GM12878 (cell line): ENCODE measurements at regions not wholly inside any gene's neighbourhood (a gene's known extent, or its start where the extent isn't known, plus 50 kb on each side); places are given as distances from the start of the nearest gene placed in this dataset.
"Not testable (repeated sequence)": the region's sequence is repeated elsewhere in the genome, so short reads cannot be mapped to it uniquely, and the experiment has no call there.

Source experiments
- ATAC-seq: fragments of 200-7000 bp; cut with Tn5 transposase; 3 replicates; pipeline ENCODE4 v1.9.1; 2020; ENCODE audit warnings: mild to moderate bottlenecking, moderate library complexity
- BruUV-seq: library from RNA; stranded (reverse); fragments of 400-500 nt; replicated peaks from 2 replicates; lab custom pipeline; 2021; lab: Mats Ljungman, UMichigan
- CTCF ChIA-PET: fragments of 300-600 bp; sonication (Branson Sonifier 250); formaldehyde crosslinking; extraction: SDS; loops from one replicate; lab custom pipeline; 2021; ENCODE audit warnings: inconsistent platforms; lab: Yijun Ruan, JAX
- POLR2A ChIA-PET: fragments of 350-600 bp; formaldehyde crosslinking; extraction: SDS; loops from one replicate; lab custom pipeline; 2021; ENCODE audit warnings: inconsistent platforms; lab: Charles Lee
- RAD21 ChIA-PET: fragments of 300-600 bp; sonication (Branson Sonifier 250); formaldehyde crosslinking; loops from one replicate; lab custom pipeline; 2023; ENCODE audit warnings: antibody characterized with exemption; ENCODE audit not compliant: unreplicated experiment; lab: Charles Lee
- SMC1A ChIA-PET: fragments of 300-600 bp; sonication (Branson Sonifier 250); formaldehyde crosslinking; loops from one replicate; lab custom pipeline; 2023; ENCODE audit not compliant: unreplicated experiment, uncharacterized antibody; lab: Charles Lee
- DNase-seq: peaks from one replicate; pipeline ENCODE4 v3.0.0-alpha.2; 2011; ENCODE audit warnings: low read depth, low spot score
- FAIRE-seq: peaks from 3 replicates; lab custom pipeline; 2011; peaks lifted over from hg19 to GRCh38; lab: Jason Lieb, UNC
- H2AFZ ChIP-seq: 2 replicates; pipeline ENCODE4 v1.6.0; 2011; ENCODE audit warnings: low read depth, low read length, control low read depth; ENCODE audit not compliant: control insufficient read depth
- H3K27ac ChIP-seq: 2 replicates; pipeline ENCODE4 v1.5.1; 2011; ENCODE audit warnings: control low read depth; ENCODE audit not compliant: control insufficient read depth, insufficient read depth
- H3K27me3 ChIP-seq, 2 experiments: replicated peaks in 1 of 2; 2 replicates each; pipeline versions ENCODE4 v1.6.0 to v1.6.1; 2011; ENCODE audit warnings: low read length in 1 of 2; ENCODE audit not compliant: control insufficient read depth in 2 of 2, insufficient read depth in 2 of 2
- H3K36me3 ChIP-seq, 2 experiments: 2 replicates each; pipeline ENCODE4 v1.5.1; 2011; ENCODE audit warnings: low read length in 1 of 2; ENCODE audit not compliant: control insufficient read depth in 2 of 2, insufficient read depth in 2 of 2
- H3K4me1 ChIP-seq: 2 replicates; pipeline ENCODE4 v1.6.1; 2011; ENCODE audit warnings: mild to moderate bottlenecking, low read length, moderate library complexity, mixed read lengths; ENCODE audit not compliant: control insufficient read depth, insufficient read depth
- H3K4me2 ChIP-seq: 2 replicates; pipeline ENCODE4 v1.6.0; 2011; ENCODE audit warnings: control low read depth; ENCODE audit not compliant: control insufficient read depth, insufficient read depth
- H3K4me3 ChIP-seq: fragments of 200-600 bp; sonication (generic); 2 replicates; pipeline ENCODE4 v1.5.1; 2016
- H3K79me2 ChIP-seq: 2 replicates; pipeline ENCODE4 v1.6.0; 2011; ENCODE audit warnings: low read length; ENCODE audit not compliant: control insufficient read depth, insufficient read depth
- H3K9ac ChIP-seq: 2 replicates; pipeline ENCODE4 v1.8.0; 2011; ENCODE audit warnings: low read length, control low read depth, mixed read lengths; ENCODE audit not compliant: control insufficient read depth, insufficient read depth
- H3K9me3 ChIP-seq: replicated peaks from 3 replicates; pipeline ENCODE4 v1.5.1; 2011; ENCODE audit warnings: mild to moderate bottlenecking, low read length; ENCODE audit not compliant: control insufficient read depth, insufficient read depth
- H4K20me1 ChIP-seq: 2 replicates; pipeline ENCODE4 v1.6.0; 2011; ENCODE audit not compliant: control insufficient read depth, insufficient read depth
- TAF1 ChIP-seq: IDR thresholded peaks from 2 replicates; pipeline ENCODE4 v1.6.1; 2011; ENCODE audit warnings: mild to moderate bottlenecking, low read depth, low read length, borderline replicate concordance
- ZNF217 ChIP-seq: fragments of 450-650 bp; IDR thresholded peaks from 2 replicates; pipeline ENCODE4 v1.6.1; 2017; ENCODE audit warnings: antibody characterized with exemption, mild to moderate bottlenecking
- ZNF24 ChIP-seq: fragments of 450-650 bp; IDR thresholded peaks from 2 replicates; pipeline ENCODE4 v1.6.1; 2017; ENCODE audit warnings: antibody characterized with exemption, mild to moderate bottlenecking
- WGBS: methylation state at CpG from one replicate; pipeline ENCODE4 v1.1.6; 2016; ENCODE audit warnings: low lambda C conversion rate; ENCODE audit not compliant: insufficient replicate concordance, insufficient coverage; ENCODE audit errors: missing lambda C conversion rate; 5-methylcytosine and 5-hydroxymethylcytosine counted together
- in situ Hi-C: fragments of 300-500 bp; cut with MboI; formaldehyde crosslinking; loops from 9 replicates; pipeline ENCODE4 v1.14.3; 2018; ENCODE audit warnings: mixed read lengths
- intact Hi-C: fragments of 100-400 bp; cut with micrococcal nuclease; formaldehyde crosslinking; loops from one replicate; pipeline ENCODE4 v1.14.2; 2022; ENCODE audit not compliant: unreplicated experiment
- TF ChIP-seq, protein P1 (sequence below): IDR thresholded peaks from 2 replicates; pipeline ENCODE4 v1.6.1; 2012; ENCODE audit warnings: mild to moderate bottlenecking, low read depth, low read length

DNA sequence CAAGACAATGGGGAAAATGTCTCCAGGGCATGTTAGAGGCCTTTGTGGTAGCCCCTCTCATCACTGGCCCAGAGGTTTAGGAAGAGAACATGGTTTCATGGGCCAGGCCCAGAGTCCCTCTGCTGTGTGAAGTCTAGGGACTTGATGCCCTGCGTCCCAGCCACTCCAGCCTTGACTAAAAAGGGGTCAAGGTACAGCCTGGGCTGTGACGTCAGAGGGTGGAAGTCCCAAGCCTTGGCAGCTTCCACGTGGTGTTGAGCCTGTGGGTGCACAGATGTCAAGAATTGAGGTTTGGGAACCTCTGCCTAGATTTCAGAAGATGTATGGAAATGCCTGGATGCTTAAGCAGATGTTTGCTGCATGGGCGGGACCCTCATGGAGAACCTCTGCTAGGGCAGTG lies 485.5 kb downstream of the PRR16 start:
- H3K27me3 ChIP-seq, H3K9me3 ChIP-seq, SMC1A ChIA-PET, H3K4me1 ChIP-seq, H4K20me1 ChIP-seq, POLR2A ChIA-PET, H3K4me2 ChIP-seq, H3K27ac ChIP-seq, H3K79me2 ChIP-seq, intact Hi-C loops, DNase-seq, H2AFZ ChIP-seq, H3K9ac ChIP-seq, H3K4me3 ChIP-seq, ATAC-seq, CTCF ChIA-PET, FAIRE-seq, H3K36me3 ChIP-seq, BruUV-seq, RAD21 ChIA-PET, in situ Hi-C loops: not testable (repeated sequence)
- 8% methylated on average over 4 of the region's 4 CpGs for WGBS

DNA sequence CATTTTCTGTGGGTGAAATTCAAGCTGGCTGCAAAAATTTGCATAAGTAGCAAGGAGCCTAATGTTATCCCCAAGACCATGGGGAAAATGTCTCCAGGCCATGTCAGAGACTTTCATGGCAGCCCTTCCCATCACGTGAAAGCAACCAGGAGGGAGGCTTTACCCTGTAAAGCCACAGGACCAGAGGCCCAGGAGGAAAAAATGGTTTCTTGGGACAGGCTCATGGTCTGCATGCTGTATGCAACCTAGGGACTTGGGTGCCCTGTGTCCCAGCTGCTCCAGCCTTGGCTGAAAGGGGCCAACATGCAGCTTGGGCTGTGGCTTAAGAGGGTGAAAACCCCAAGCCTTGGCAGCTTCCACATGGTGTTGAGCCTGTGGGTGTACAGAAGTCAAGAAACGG lies 489.3 kb downstream of the PRR16 start:
- not testable (repeated sequence) for ATAC-seq
- WGBS: 0% methylated on average over 2 of the region's 2 CpGs

DNA sequence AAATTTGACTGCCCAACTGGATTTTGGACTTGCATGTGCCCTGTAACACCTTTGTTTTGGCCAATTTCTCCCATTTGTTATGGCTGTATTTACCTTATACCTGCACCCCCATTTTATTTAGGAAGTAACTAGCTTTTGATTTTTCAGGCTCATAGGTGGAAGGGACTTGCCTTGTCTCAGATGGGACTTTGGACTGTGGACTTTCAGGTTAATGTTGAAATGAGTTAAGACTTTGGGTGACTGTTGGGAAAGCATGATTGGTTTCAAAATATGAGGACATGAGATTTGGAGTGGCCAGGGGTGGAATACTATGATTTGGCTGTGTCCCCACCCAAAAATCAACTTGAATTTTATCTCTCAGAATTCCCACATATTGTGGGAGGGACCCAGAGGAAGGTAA lies 490.2 kb downstream of the PRR16 start:
- SMC1A ChIA-PET: no interaction called here
- Histone ChIP-seq H3K4me1 (no peaks in the 10 kb centered on the region), H2AFZ (no peak overlapping the region), H3K9me3 (no peaks in the 10 kb centered on the region), H3K4me2 (no peak overlapping the region), H3K36me3 (no peaks in the 10 kb centered on the region), H4K20me1 (no peaks in the 10 kb centered on the region), H3K27ac (no peak overlapping the region), H3K79me2 (no peaks in the 10 kb centered on the region), H3K9ac (no peak overlapping the region), H3K27me3 (no peaks in the 10 kb centered on the region), H3K4me3 (no peak overlapping the region)
- DNase-seq (no peak), FAIRE-seq (no peak), ATAC-seq (no peak)
- BruUV-seq: no TSS peak
- POLR2A ChIA-PET: no interaction called here
- RAD21 ChIA-PET: no interaction called here
- in situ Hi-C loops: no loop called here
- intact Hi-C loops: no loop called here
- CTCF ChIA-PET: no interaction called here
- TF ChIP-seq, protein P1, sequence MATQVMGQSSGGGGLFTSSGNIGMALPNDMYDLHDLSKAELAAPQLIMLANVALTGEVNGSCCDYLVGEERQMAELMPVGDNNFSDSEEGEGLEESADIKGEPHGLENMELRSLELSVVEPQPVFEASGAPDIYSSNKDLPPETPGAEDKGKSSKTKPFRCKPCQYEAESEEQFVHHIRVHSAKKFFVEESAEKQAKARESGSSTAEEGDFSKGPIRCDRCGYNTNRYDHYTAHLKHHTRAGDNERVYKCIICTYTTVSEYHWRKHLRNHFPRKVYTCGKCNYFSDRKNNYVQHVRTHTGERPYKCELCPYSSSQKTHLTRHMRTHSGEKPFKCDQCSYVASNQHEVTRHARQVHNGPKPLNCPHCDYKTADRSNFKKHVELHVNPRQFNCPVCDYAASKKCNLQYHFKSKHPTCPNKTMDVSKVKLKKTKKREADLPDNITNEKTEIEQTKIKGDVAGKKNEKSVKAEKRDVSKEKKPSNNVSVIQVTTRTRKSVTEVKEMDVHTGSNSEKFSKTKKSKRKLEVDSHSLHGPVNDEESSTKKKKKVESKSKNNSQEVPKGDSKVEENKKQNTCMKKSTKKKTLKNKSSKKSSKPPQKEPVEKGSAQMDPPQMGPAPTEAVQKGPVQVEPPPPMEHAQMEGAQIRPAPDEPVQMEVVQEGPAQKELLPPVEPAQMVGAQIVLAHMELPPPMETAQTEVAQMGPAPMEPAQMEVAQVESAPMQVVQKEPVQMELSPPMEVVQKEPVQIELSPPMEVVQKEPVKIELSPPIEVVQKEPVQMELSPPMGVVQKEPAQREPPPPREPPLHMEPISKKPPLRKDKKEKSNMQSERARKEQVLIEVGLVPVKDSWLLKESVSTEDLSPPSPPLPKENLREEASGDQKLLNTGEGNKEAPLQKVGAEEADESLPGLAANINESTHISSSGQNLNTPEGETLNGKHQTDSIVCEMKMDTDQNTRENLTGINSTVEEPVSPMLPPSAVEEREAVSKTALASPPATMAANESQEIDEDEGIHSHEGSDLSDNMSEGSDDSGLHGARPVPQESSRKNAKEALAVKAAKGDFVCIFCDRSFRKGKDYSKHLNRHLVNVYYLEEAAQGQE: no peak
- no peak for TF ChIP-seq ZNF24
- TF ChIP-seq ZNF217: no peak
- no peak for TF ChIP-seq TAF1

More for the DNA sequence above, 489.3 kb downstream of the PRR16 start:
- intact Hi-C loops, H3K4me1 ChIP-seq, BruUV-seq, H3K27me3 ChIP-seq, H3K9ac ChIP-seq, H3K27ac ChIP-seq, H3K4me3 ChIP-seq, in situ Hi-C loops, H3K79me2 ChIP-seq, POLR2A ChIA-PET, FAIRE-seq, H4K20me1 ChIP-seq, RAD21 ChIA-PET, SMC1A ChIA-PET, H3K9me3 ChIP-seq, CTCF ChIA-PET, H3K4me2 ChIP-seq, DNase-seq, H3K36me3 ChIP-seq, H2AFZ ChIP-seq: not testable (repeated sequence)
